Erythroblast (primary cell): ENCODE measurements at regions not wholly inside any gene's neighbourhood (a gene's known extent, or its start where the extent isn't known, plus 50 kb on each side); places are given as distances from the start of the nearest gene placed in this dataset.

ENCODE experiments used
- DNase-seq, 2 experiments: peaks; one replicate each; lab custom pipeline; 2025; lab: John Stamatoyannopoulos, UW
- GATA1 ChIP-seq: IDR thresholded peaks from 2 replicates; pipeline ENCODE4 v1.6.1; 2011; ENCODE audit warnings: low read depth, mild to moderate bottlenecking, control low read depth, low read length, moderate library complexity
- POLR2A ChIP-seq: IDR thresholded peaks from 2 replicates; pipeline ENCODE4 v1.6.1; 2011; ENCODE audit warnings: mild to moderate bottlenecking, low read length

GRCh38 chr2:149814049-149814448, 226.5 kb upstream of the MMADHC start:
- DNase-seq = no peak
- no peak for TF ChIP-seq GATA1
- no peak for TF ChIP-seq POLR2A

GRCh38 chr2:149808556-149808955, 221.0 kb upstream of the MMADHC start:
- DNase-seq = no peak
- TF ChIP-seq POLR2A (no peak), GATA1 (no peak)

GRCh38 chr2:149806651-149807050, 219.1 kb upstream of the MMADHC start:
- TF ChIP-seq POLR2A (no peak), GATA1 (no peak)
- DNase-seq = no peak

GRCh38 chr2:149800624-149801542, 213.3 kb upstream of the MMADHC start:
- TF ChIP-seq POLR2A = no peak
- no peak for TF ChIP-seq GATA1
- no peak for DNase-seq

GRCh38 chr2:149799013-149799705, 211.6 kb upstream of the MMADHC start:
- no peak for DNase-seq
- TF ChIP-seq POLR2A (no peak), GATA1 (no peak)

GRCh38 chr2:149797030-149797429, 209.5 kb upstream of the MMADHC start:
- no peak for TF ChIP-seq GATA1

GRCh38 chr2:149789549-149789948, 202.0 kb upstream of the MMADHC start:
- TF ChIP-seq POLR2A = no peak
- no peak for TF ChIP-seq GATA1
- no peak for DNase-seq

More at GRCh38 chr2:149797030-149797429, 209.5 kb upstream of the MMADHC start:
- DNase-seq = no peak

GRCh38 chr2:149787206-149787605, 199.6 kb upstream of the MMADHC start:
- TF ChIP-seq POLR2A (no peak), GATA1 (no peak)
- no peak for DNase-seq

GRCh38 chr2:149783284-149783683, 195.7 kb upstream of the MMADHC start:
- no peak for DNase-seq
- TF ChIP-seq POLR2A = no peak
- no peak for TF ChIP-seq GATA1

- no peak for DNase-seq
- TF ChIP-seq POLR2A (no peak), GATA1 (no peak)
These were observed 195.0 kb upstream of the MMADHC start for GRCh38 chr2:149782572-149782971.

GRCh38 chr2:149781263-149781808, 193.8 kb upstream of the MMADHC start:
- DNase-seq = no peak
- no peak for TF ChIP-seq GATA1
- TF ChIP-seq POLR2A = no peak

GRCh38 chr2:149773006-149773405, 185.4 kb upstream of the MMADHC start:
- no peak for DNase-seq
- no peak for TF ChIP-seq POLR2A
- no peak for TF ChIP-seq GATA1

- TF ChIP-seq POLR2A (no peak), GATA1 (no peak)
- DNase-seq = no peak
These were observed 180.8 kb upstream of the MMADHC start for GRCh38 chr2:149768320-149768799.

- DNase-seq = no peak
- TF ChIP-seq POLR2A (no peak), GATA1 (no peak)
These were observed 180.0 kb upstream of the MMADHC start for GRCh38 chr2:149767516-149767974.
